ENCODE measurements at regions not wholly inside any gene's neighbourhood (a gene's known extent, or its start where the extent isn't known, plus 50 kb on each side); places are given as distances from the start of the nearest gene placed in this dataset.

- intact Hi-C loops (cut with micrococcal nuclease; ENCODE audit: unreplicated experiment), result no loop called here
- no peaks in the 10 kb centered on the region for H4K20me1 ChIP-seq (ENCODE audit: control insufficient read depth, insufficient read depth)
- no peak overlapping the region for H2AFZ ChIP-seq (ENCODE audit: control insufficient read depth, low read depth, low read length)
- H3K4me1 ChIP-seq (ENCODE audit: control insufficient read depth, insufficient read depth, low read length), result no peaks in the 10 kb centered on the region
- no peak overlapping the region for H3K4me3 ChIP-seq
- whole genome bisulfite sequencing (ENCODE audit: insufficient coverage, insufficient replicate concordance, low lambda C conversion rate, missing lambda C conversion rate), result 15% methylated on average over 2 of the region's 2 CpGs
- H3K27ac ChIP-seq (ENCODE audit: control insufficient read depth, insufficient read depth), result no peak overlapping the region
- CTCF ChIA-PET, result no interaction called here
- H3K9me3 ChIP-seq (replicated peaks; ENCODE audit: control insufficient read depth, insufficient read depth, low read length), result no peaks in the 10 kb centered on the region
- in situ Hi-C loops (cut with MboI), result no loop called here
- no peak overlapping the region for H3K9ac ChIP-seq (ENCODE audit: control insufficient read depth, insufficient read depth, low read length)
- H3K4me2 ChIP-seq (ENCODE audit: control insufficient read depth, insufficient read depth), result no peak overlapping the region
- POLR2A ChIA-PET, result no interaction called here
- no peak for ATAC-seq
- H3K27me3 ChIP-seq (replicated peaks in 1 of 2; ENCODE audit: control insufficient read depth in 2 of 2, insufficient read depth in 2 of 2, low read length in 1 of 2), result no peaks in the 10 kb centered on the region
- RAD21 ChIA-PET (ENCODE audit: unreplicated experiment), result no interaction called here
- no peaks in the 10 kb centered on the region for H3K36me3 ChIP-seq (ENCODE audit: control insufficient read depth in 2 of 2, insufficient read depth in 2 of 2, low read length in 1 of 2)
- FAIRE-seq, result no peak
- TF ChIP-seq MYC (IDR thresholded peaks at IDR 0.05; ENCODE audit: insufficient read depth, insufficient read length, insufficient replicate concordance, low read length, severe bottlenecking) (no peak), TAF1 (IDR thresholded peaks at IDR 0.05; ENCODE audit: borderline replicate concordance, low read depth, low read length) (no peak), NR2C1 (IDR thresholded peaks at IDR 0.05) (no peak), CBX5 (IDR thresholded peaks at IDR 0.05; ENCODE audit: low read depth) (no peak)
- BruUV-seq (replicated peaks), result no TSS peak
- no peaks in the 10 kb centered on the region for H3K79me2 ChIP-seq (ENCODE audit: control insufficient read depth, insufficient read depth, low read length)
- SMC1A ChIA-PET (ENCODE audit: uncharacterized antibody, unreplicated experiment), result interaction anchor here (1.2 kb wide), 1 partner anchor 9 kb away, joined by 3 read pairs; no protein-coding TSS in a partner anchor
- no peak for DNase-seq (ENCODE audit: low read depth, low spot score)
Observed at GRCh38 chr15:93360976-93361375, 272.0 kb upstream of the RGMA start.

GRCh38 chr15:93360318-93360717, 271.3 kb upstream of the RGMA start:
- DNase-seq (ENCODE audit: low read depth, low spot score) (no peak), FAIRE-seq (no peak), ATAC-seq (no peak)
- Histone ChIP-seq H3K4me1 (ENCODE audit: control insufficient read depth, insufficient read depth, low read length) (no peaks in the 10 kb centered on the region), H2AFZ (ENCODE audit: control insufficient read depth, low read depth, low read length) (no peak overlapping the region), H3K4me3 (no peak overlapping the region), H4K20me1 (ENCODE audit: control insufficient read depth, insufficient read depth) (no peaks in the 10 kb centered on the region), H3K79me2 (ENCODE audit: control insufficient read depth, insufficient read depth, low read length) (no peaks in the 10 kb centered on the region), H3K4me2 (ENCODE audit: control insufficient read depth, insufficient read depth) (no peak overlapping the region), H3K27ac (ENCODE audit: control insufficient read depth, insufficient read depth) (no peak overlapping the region), H3K36me3 (ENCODE audit: control insufficient read depth in 2 of 2, insufficient read depth in 2 of 2, low read length in 1 of 2) (no peaks in the 10 kb centered on the region), H3K9ac (ENCODE audit: control insufficient read depth, insufficient read depth, low read length) (no peak overlapping the region), H3K27me3 (replicated peaks in 1 of 2; ENCODE audit: control insufficient read depth in 2 of 2, insufficient read depth in 2 of 2, low read length in 1 of 2) (no peaks in the 10 kb centered on the region), H3K9me3 (replicated peaks; ENCODE audit: control insufficient read depth, insufficient read depth, low read length) (no peaks in the 10 kb centered on the region)
- WGBS (ENCODE audit: insufficient coverage, insufficient replicate concordance, low lambda C conversion rate, missing lambda C conversion rate), result 14% methylated on average over 7 of the region's 7 CpGs
- ChIA-PET SMC1A (ENCODE audit: uncharacterized antibody, unreplicated experiment) (interaction anchor here (1.2 kb wide), 1 partner anchor 9 kb away, joined by 3 read pairs; no protein-coding TSS in a partner anchor), CTCF (no interaction called here), POLR2A (no interaction called here), RAD21 (ENCODE audit: unreplicated experiment) (no interaction called here)
- in situ Hi-C loops (cut with MboI), result no loop called here
- no TSS peak for BruUV-seq (replicated peaks)
- intact Hi-C loops (cut with micrococcal nuclease; ENCODE audit: unreplicated experiment), result no loop called here
- TF ChIP-seq DPF2 (IDR thresholded peaks at IDR 0.05) (no peak), KDM1A (IDR thresholded peaks at IDR 0.05; ENCODE audit: borderline replicate concordance) (no peak), RAD21 (IDR thresholded peaks at IDR 0.05; ENCODE audit: insufficient read depth, low read depth, low read length) (no peak), SREBF2 (IDR thresholded peaks at IDR 0.05; ENCODE audit: low read length) (no peak), SUZ12 (IDR thresholded peaks at IDR 0.05; ENCODE audit: unreplicated experiment) (no peak), CUX1 (IDR thresholded peaks at IDR 0.05; ENCODE audit: insufficient replicate concordance, low read depth, low read length) (no peak), HCFC1 (IDR thresholded peaks at IDR 0.05; ENCODE audit: low read length) (no peak), MTA3 (IDR thresholded peaks at IDR 0.05; ENCODE audit: borderline replicate concordance, low read length) (no peak), TAF1 (IDR thresholded peaks at IDR 0.05; ENCODE audit: borderline replicate concordance, low read depth, low read length) (no peak), TBL1XR1 (IDR thresholded peaks at IDR 0.05; ENCODE audit: low read depth, low read length) (no peak)

Measured in GM12878 (cell line).